Astrocyte of the hippocampus (primary cell): ENCODE measurements at regions not wholly inside any gene's neighbourhood (a gene's known extent, or its start where the extent isn't known, plus 50 kb on each side); places are given as distances from the start of the nearest gene placed in this dataset.

Experiments
- DNase-seq: peaks from one replicate; pipeline ENCODE4 v3.0.0; 2011; ENCODE audit warnings: low read depth, low spot score

- no peak for DNase-seq
Observed at GRCh38 chr5:2297991-2298390, 415.3 kb upstream of the IRX4 start.

- DNase-seq = no peak
Observed at GRCh38 chr5:2295476-2295875, 412.8 kb upstream of the IRX4 start.

DNA sequence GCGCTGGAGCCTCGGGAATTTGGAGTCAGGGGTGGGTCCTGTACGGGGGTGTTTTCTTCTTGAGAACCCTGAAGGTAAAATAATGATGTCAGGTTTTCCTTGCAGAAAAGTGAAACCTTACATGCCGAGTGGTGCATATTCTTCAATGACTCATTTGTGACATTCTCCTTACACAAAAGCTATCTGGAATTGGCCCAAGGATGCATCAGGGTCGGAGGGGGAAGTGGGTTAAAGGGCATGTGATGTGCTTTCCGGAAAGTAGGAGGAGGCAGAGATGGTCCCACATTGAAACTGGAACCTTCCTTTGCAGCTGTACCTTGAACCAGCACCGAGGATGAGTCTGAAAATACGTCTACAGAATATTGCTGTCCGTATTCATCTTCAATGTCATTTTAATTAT is 411.2 kb upstream of the IRX4 start:
- DNase-seq = no peak

DNA sequence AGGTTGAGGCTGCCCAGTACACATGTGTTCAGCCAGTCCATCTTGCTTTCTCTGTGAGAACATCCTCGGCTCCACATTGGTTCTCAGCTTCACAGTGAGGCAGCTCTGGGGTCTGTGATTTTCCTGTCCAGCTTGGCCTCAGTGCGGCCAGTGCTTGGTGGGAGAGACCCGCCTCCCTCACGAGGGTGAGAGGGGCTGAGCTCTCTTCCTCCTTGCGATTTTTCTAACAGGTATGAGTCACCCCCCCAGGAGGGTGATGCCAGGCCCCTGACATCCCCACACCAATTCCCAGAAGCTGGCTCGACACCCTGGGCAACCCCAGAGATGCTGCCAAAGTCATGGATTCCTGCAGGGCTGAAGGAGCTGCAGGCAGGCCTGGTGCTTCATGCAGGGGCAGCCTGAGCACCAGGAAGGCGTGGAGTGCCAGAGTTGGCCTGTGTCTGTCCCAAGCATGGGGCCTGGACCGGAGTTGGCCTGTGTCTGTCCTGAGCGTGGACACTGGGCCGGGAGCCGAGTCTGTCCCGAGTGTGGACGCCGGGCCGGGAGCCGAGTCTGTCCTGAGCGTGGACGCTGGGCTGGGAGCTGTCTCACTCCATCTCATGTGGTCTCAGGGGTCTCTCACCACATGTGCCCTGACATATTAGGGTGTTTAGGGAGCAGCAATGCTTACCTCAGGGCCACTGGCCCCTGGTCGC is 408.6 kb upstream of the IRX4 start:
- DNase-seq = no peak

DNA sequence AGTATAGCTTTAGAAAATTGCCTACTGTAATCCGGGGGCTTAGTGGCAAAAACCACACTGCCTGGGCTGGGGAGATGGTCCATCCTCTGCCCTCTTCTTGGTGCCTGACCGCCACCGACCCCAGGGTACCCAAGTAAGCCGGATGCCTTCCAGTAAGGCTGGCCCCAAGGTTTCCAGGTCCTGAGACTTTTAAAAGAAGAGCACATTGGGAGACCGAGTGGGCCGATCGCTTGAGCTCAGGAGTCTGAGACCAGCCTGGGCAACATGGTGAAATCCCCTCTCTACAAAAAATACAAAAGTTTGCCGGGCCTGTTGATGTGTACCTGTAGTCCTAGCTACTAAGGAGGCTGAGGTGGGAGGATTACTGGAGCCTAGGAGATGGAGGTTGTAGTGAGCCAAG is 406.7 kb upstream of the IRX4 start:
- DNase-seq = no peak

DNA sequence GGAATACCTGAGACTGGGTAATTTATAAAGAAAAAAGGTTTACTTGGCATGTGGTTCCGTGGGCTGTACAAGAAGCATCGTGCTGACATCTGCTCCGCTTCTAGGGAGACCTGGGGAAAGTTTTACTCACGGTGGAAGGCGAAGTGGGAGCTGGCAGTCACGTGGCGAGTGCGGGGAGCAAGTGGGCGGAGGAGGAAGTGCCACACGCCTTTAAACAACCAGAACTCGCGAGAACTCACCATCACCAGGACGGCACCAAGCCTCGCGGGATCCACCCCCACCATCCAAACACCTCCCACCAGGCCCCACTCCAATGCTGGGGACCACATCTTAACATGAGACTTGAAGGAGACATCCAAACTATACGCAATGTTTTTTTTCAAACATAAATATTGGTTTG is 406.2 kb upstream of the IRX4 start:
- no peak for DNase-seq

- DNase-seq = no peak
Observed at GRCh38 chr5:2288466-2288865, 405.7 kb upstream of the IRX4 start.

- DNase-seq = no peak
Observed at GRCh38 chr5:2286250-2286649, 403.5 kb upstream of the IRX4 start.

- DNase-seq = no peak
Observed at GRCh38 chr5:2284678-2285077, 402.0 kb upstream of the IRX4 start.

- no peak for DNase-seq
Observed at GRCh38 chr5:2283481-2284045, 400.8 kb upstream of the IRX4 start.

GRCh38 chr5:2282893-2283292 is 400.2 kb upstream of the IRX4 start:
- DNase-seq = no peak

GRCh38 chr5:2282034-2282690 is 399.4 kb upstream of the IRX4 start:
- DNase-seq = no peak

GRCh38 chr5:2281446-2281845 is 398.7 kb upstream of the IRX4 start:
- no peak for DNase-seq

- DNase-seq = no peak
Observed at GRCh38 chr5:2280318-2280717, 397.6 kb upstream of the IRX4 start.

DNA sequence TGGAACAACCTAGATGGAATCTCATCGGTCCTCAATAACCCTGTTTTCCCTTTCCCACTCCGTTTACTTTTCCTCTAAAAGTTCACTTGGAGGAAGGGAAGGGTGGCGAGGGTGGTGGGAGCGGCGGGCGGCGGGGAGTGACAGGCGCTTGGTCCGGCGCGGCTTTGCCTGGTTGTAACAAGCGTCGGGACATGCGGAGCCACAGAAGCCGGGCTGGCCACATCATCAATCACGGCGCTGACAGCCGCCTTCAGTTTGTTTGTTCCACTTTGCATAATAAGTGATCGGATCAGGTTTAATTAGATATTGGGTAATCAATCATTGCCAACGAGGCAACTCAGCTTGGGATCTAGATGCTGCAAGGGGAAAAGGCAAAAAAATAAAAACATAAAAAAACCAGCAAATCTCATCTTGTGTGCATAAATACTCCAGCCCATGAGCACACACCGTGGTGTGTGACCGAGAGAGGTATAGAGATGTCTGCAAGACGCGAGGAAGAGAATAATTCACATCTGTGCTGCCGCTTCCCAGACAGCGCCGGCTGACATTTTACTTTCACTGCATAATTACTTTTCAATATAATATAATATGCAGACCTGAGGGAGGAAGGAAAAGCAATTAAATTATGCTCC is 396.2 kb upstream of the IRX4 start:
- no peak for DNase-seq

DNA sequence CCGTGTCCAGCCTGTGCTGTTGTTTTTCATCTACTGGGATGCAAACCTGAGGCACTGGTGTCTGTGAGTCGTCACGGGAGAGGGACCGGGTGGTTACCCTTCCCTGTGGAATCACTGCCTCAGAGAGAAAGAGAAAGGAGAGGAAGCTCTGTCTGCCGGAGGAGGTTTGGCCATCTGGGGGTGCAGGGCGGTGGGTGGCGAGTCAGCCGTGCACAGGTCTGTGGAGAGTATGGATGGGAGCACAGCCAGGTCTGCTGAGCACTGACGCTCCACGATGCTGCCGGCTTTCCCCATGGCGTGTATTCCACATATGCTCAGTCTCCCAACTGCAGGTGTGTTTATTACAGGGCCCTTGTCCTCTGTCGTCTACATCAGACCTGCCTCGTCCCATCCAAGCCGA is 395.2 kb upstream of the IRX4 start:
- no peak for DNase-seq

DNA sequence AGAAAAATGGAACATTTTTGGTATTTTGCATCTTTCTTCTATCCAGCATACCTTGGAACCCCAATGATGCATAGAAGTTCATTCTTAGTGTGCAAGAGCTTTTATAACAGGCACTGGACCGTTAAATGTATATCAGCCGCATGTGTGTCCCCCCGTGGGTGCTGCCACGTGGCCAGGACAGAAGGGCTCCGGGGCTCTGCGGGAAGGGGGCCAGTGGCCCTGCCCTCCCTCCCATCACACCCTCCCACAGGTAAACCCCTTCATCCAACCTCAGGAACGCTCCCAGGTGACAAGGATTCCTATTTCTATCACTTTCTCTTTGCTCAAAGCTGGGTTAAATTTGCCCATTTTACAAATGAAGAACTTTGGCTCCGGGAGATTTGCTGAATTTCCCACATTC is 393.4 kb upstream of the IRX4 start:
- DNase-seq = no peak

DNA sequence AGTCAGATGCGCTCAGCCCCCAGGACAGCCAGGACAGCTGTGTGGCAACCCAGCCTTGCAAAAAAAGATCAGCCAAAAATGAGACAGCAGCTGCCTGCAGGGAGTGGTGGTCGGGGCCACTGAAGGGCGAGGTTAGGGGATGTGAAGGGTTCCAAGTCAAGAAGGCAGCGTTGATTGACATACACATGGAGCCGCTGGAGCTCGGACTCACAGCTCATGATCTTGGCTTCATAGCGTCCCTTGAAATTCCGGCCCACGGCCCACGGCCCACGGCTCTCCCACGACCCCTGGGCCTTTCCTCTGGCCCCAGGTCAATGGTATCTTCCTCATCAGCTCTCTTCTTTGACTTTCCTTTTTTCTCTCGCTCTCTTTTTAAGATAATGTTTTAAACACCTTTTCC is 390.0 kb upstream of the IRX4 start:
- DNase-seq = no peak

- no peak for DNase-seq
Observed at GRCh38 chr5:2272039-2272438, 389.3 kb upstream of the IRX4 start.

GRCh38 chr5:2271316-2271715 is 388.6 kb upstream of the IRX4 start:
- no peak for DNase-seq

GRCh38 chr5:2270467-2270866 is 387.7 kb upstream of the IRX4 start:
- no peak for DNase-seq

GRCh38 chr5:2269656-2270055 is 386.9 kb upstream of the IRX4 start:
- DNase-seq = no peak

GRCh38 chr5:2267991-2268390 is 385.3 kb upstream of the IRX4 start:
- no peak for DNase-seq
